M059J (cell line): ENCODE measurements at regions not wholly inside any gene's neighbourhood (a gene's known extent, or its start where the extent isn't known, plus 50 kb on each side); places are given as distances from the start of the nearest gene placed in this dataset.

Experiments used
- DNase-seq: peaks from one replicate; pipeline ENCODE4 v3.0.0-alpha.2; 2012; ENCODE audit warnings: low read depth

DNA sequence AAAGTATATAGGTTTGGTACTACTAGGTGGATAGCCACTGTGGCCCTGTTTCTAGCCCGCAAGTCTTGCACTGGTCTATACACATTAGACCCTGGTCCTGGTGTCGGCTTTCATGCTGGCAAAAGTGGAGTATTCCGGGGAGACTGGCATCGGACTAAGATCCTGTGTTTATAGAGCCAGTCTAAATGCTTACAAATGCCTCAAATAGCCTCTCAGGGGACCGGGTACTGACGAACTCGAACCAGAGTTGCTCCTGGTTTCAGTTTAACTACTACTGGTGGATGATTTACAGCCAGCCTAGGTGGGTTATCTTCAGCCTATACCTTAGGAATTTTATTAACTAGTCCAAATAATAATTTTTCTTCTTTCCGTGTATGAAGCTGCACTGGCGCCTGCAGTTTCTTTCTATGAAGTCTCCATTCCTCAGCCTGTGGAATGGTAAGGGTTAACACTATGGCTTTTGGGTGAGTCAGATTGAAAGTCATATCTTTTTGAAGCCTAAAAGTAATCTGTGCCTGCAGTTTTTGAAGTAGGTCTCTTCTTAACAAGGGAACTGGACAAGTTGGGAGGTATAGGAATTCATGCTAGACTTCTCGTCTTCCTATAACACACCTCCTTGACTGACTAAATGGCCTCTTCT, 51.3 kb downstream of the OR10H4 start:
- DNase-seq, result no peak

DNA sequence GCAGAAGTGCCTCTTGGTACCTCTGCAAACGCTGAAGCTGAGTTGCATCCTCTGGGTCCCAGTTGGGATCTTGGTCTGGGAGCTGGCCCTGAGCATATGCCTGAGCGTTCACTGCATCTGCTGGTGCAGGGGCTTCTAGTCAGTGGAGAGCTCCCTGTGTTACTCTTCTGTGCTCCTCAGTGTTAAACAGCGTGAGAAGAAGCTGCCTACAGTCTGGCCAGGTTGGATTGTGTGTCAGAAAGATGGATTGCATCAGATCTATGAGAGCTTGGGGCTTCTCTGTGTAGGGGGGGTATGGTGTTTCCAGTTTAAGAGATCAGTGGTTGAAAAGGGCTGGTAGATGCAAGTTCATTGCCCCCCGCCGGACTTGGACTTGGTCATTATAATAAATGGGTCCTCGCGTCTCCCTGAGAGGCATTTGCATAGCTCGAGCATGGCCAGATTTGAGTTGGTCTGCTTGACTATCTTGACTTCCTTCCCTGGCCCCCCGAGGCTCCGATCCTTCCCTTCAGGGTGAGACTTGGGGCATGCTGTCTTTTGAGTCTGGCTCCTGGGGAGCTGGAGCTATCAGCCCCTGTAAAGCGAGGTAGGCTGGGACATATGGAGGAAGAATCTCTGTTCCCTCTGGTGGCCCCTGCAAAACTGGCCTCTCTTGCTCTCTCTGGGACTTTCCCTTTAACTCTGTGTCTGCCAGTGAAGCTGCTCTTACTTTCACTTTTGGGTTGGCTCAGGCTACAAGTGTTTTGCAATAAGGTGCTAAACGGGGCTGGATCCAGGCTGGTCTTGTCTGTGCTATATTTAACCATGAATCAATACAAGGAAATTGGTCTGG, 52.9 kb downstream of the OR10H4 start:
- DNase-seq, result peak; percentile 52

DNA sequence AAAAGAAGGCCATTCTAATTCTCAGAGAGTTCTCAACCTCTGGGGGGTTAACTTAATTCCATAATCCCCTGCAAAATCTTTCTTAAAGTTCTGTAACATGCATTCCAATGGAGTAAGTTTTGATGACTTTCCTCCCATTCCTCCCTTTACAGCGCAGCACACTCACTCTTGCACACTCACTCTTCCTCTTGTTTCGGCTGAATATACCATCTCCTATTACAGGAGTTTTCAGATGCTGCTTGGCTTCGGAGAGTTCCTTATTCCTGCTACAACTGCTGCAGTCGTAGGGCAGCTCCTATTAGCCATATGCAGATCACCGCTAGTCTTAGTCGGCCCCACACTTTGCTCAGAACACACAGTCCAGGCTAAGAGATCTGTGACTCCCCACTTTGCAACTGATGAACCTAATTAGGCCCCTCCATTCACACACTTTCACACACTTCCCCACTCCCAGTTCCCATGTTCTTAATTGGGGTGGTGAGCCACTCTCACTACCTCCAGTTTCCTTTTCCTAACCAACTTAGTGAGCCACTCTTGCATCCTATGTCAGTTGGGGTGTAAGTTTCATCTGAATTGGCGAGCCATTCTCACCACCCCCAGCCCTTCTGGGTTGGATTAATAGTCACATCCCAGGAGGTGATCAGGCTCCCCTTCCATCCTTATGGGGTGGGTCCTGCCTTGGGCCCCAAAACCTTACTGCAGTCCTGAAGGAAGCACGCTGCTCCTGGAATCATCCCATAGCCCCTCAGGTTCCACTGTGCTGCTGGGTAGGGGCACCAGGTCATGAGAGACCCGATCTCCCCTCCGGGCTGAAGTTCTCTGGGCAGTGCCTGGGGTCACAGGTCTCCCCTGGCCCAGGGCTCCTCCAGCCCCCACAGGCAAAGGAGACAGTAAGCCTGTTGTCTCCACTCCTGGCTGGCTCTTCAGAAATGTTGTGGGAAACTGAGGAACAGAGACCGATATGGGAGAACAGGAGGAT, 53.9 kb downstream of the OR10H4 start:
- no peak for DNase-seq

DNA sequence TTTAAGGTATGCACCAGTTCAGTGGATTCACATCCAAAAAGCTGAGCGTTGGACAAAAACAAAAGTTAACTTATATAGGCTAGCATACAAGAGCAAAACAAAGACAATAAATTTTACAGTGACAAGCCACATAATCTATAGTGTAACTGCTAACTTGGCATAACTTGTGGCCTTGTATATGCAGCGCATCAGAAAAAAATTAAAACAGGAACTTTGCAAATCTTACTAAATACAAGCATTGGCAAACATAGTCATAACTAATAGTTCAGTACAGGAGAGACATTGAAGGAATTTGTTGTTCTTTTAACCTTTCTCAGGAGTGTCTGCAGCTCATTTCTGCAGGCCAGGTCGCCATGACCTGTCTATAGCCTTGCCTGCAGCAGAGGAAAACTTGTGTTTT, 54.6 kb downstream of the OR10H4 start:
- DNase-seq, result no peak

DNA sequence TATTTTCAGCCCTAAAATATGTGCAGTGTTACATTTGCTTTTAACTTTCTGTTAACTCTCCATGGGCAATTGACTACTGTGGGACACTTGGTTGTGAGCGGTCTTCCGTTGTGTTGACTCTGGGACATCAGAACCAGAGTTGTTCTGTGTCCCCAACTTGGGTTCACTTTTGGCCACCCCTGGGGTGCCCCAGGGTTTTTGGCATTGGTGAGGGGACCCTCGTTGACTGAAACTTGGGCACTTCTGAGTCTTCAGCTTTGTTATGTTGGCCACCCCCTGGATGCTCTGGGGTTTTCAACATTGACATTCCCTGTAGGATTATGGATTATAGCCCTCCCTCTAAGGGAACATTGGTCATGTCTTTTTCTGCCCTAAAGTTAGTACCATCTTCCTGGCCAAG, 57.1 kb downstream of the OR10H4 start:
- DNase-seq, result no peak

DNA sequence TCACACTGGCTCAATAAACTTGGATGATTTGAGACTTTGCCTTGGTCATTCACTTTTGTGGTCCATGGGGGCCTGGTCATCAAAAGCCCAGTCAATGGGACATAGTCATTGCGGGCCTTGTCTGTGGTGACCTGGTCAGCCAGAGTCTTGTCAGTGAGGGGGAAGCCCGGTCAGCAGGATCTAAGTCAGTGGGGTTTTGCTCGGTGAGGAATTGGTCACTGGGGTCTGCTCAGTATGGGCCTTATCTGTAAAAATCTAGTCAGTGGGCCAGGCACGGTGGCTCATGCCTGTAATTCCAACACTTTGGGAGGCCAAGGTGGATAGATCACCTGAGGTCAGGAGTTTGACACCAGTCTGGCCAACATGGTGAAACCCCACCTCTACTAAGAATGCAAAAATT, 63.7 kb upstream of the TPM4 start:
- DNase-seq, result no peak

DNA sequence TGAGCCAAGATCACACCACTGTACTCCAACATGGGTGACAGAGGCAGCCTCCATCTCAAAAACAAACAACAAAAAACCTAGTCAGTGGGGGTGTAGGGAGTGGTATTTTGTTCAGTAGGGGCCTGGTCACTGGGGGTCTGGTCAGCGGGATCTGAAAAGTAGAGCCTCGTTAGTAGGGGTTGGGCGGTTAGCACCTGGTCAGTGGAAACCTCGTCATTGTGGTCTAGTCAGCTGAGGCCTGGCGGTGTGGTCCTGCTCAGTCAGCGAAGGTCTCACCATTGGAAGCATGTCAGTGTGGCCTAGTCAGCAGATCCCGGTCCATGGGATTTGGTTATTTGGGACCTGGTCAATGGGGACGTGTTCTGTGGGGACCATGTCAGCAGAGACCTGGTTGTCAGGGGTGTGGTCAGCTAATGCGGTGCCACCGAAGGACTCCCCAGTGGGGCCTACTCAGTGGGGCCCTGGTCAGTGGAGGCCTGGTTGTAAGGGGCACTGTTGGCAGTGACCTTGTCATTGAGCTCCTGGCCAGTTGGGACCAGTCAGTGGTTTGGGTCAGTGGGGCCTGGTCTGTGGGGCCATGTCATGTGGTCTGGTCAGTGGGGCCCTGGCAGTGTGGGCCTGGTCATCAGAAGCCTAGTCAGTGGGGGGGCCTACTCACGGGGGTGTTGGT, 63.0 kb upstream of the TPM4 start:
- no peak for DNase-seq

DNA sequence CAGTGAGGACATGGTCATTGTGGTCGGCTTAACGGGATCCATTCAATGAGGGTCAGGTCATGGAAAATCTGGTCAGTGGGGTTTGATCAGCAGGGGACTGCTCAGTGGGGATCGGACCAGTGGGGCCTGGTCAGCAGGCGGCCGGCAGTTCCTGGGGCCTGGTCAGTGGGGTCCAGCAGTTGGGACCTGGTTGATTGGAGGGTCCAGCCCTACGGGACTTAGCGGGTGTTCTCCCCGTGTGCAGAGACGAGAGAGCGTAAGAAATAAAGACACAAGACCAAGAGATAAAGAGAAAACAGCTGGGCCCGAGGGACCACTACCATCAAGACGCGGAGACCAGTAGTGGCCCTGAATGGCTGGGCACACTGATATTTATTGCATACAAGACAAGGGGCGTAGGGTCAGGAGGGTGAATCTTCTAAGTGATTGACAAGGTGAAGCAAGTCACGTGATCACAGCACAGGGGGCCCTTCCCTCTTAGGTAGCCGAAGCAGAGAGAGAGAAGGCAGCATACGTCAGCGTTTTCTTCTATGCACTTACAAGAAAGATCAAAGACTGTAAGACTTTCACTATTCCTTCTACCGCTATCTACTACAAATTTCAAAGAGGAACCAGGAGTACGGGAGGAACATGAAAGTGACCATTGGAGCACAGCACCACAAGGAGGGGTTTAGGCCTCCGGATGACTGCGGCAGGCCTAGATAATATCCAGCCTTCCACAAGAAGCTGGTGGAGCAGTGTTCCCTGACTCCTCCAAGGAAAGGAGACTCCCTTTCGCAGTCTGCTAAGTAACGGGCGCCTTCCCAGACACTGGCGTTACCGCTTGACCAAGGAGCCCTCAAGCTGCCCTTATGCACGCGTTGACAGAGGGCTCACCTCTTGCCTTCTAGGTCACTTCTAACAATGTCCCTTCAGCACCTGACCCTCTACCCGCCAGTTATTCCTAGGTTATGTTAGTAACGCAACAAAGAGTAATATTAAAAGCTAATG, 62.1 kb upstream of the TPM4 start:
- DNase-seq, result no peak

DNA sequence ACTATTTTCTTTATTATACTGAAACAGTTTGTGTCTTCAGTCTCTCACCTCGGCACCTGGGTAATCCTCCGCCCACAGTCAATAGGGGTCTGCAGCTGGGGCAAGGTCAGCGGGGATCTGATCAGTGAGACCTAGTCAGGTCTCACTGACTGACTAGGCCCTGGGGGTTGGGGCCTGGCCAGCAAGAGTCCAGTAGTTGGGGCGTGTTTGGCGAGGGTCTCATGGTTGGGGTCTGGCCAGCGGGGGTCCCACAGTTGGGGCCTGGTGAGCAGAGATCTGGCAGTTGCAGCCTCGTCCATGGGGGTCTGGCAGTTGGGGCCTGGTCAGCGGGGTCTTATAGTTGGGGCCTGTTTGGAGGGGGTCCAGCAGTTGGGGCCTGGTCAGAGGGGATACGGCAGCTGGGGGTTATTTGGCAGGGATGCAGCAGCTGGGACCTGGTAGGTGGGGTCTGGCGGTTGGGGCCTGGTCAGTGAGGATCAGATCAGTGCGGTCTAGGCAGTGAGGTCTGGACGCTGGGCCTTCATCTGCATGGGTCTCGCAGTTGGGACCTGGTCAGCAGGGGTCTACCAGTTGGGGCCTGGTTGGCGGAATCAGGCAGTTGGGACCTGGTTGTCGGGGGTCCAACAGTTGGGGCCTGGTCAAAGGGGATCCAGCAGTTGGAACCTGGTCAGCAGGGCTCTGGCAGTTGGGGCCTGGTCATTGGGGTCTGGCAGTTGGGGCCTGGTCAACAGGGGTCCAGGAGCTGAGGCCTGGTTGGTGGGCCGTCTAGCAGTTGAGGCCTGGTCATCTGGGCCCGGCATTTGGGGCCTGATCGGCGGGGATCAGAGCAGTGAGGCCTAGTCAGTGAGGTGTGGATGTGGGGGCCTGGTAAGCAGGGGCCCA, 61.1 kb upstream of the TPM4 start:
- DNase-seq, result no peak

DNA sequence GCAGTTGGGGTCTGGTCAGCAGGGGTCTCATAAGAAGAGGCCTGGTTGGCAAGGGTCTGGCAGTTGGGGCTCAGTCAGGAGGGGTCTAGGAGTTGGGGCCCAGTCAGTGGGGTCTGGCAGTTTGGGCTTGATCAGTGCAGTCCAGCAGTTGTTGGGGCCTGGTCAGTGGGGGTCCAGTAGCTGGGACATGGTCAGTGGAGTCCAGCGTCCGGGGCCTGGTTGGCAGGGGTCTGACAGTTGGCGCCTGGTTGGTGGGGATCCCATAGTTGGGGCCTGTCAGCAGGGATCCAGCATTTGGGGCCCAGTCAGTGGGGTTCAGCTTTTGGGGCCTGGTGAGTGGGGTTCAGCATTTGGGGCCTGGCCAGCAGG, 60.5 kb upstream of the TPM4 start:
- DNase-seq, result no peak

DNA sequence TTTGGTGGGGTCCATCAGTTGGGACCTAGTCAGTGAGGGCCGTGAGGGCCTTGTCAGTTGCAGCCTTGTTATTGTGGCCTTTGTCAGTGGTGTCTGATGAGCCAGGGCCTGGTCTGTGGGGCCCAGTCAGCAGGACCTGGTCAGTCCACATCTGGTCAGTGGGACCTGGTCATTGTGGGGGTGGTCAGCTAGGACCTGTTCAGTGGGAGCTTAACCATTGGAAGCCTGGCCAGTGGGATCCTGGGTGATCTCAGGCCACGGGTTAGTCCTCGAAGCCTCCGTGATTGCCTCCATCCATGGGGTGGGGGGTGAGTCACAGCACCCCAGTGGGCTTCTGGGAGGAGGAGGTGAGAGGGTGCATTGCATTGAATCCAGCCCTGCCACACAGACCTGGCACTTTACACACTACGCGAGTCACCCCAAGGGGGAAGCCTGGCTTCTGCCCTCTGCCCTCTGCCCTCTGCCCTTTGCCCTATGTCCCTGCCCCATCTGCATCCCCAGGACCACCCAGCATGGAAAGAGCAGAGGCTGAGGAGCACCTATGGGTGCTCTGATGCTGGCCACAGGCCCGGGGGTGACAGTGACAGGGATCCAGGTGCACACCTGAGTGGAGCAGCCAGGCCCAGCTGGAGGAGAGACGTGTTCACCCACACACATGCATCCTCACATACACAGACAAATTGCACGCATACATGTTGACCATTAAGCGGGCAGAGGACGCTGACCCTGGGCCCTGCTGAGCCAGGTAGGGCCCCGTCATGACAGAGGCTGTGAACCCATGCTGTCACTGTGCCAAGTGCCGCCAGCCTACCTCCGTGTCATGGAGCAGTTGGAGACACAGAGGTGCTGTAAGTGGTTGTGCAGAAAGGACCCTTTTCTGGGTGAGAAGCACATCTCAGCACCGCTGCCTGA, 59.8 kb upstream of the TPM4 start:
- no peak for DNase-seq

DNA sequence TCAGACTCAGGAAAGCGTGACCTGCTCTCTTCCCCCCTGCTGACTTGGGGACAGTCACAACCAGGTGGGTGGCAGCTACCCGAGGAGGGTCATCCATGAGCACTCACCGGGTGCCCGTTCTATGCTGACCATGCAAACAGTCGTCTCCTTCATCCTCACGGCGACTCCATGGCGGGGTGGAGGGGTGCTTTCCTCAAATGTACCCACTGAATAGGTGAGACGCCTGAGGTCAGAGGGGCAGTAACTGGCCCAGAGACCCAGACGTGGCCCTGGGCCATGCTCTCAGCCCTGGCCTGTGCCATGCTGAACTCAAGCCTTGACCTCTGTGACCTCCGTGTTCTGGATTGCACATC, 59.2 kb upstream of the TPM4 start:
- no peak for DNase-seq

DNA sequence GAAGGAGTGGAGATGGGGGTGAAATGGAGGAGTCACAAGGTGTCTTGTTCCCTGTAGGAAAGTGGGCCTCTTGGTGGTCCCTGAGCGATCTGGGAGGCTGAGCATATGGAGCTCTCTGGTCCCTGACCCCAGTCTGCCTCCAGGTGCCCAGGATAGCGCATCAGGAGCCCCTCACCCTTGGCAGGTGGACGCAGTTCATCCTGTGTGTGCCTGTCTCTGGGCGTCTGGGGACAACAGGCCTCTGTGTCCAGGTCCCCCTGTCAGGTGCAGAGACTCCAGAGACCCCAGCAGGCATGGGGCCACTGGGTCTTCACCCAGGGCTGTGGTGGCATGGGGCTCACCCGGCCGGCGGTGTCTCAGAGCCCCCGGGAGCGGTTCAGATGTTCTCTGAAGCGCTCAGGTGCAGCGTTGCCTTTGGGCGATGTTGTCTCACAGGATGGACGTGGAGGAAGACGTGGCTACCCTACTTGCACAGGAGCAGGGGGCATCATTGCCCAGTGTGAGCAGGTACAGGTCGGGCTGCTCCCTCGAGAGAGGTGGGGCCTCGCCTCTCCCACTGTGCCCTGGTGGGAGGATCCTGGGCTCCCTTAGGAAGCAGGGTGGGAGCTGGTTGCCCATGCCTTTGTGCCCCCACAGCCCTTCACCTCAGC, 58.1 kb upstream of the TPM4 start:
- no peak for DNase-seq

DNA sequence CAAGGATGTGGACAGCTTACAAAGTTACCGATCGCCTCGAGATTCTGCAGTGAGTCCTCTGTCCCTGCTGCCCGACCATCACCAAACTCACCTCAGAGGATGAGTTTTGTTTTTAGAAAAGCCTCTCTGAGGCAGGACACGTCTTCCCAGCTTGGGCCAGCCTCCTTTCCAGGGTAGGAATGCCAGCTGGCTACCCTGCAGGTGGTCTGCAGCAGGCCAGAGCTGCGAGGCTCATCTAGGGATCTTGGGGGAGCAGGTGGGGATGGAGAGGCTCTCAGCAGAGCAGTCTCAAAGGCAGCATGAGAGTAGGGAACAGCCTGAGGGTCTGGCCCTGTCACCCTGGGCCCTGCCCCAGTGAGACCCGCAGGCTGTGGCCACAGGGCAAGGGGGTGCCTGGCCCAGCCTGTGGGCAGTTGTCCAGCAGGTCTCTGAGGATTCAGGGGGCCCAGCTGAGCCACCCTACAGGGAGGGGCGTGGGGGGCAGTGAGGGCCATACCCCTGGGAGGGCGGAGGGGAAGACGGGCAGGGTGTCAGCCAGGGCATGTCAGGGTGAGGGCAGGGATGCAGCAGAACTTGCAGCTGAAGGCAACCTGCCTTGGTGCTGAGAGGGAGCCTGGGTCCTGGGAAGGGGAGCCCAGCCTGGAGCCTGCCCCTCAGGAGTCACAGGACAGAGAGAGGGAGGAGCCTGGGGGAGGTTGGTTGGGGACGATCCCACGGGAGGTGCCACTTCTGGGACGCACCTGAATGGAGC, 57.3 kb upstream of the TPM4 start:
- DNase-seq, result no peak

DNA sequence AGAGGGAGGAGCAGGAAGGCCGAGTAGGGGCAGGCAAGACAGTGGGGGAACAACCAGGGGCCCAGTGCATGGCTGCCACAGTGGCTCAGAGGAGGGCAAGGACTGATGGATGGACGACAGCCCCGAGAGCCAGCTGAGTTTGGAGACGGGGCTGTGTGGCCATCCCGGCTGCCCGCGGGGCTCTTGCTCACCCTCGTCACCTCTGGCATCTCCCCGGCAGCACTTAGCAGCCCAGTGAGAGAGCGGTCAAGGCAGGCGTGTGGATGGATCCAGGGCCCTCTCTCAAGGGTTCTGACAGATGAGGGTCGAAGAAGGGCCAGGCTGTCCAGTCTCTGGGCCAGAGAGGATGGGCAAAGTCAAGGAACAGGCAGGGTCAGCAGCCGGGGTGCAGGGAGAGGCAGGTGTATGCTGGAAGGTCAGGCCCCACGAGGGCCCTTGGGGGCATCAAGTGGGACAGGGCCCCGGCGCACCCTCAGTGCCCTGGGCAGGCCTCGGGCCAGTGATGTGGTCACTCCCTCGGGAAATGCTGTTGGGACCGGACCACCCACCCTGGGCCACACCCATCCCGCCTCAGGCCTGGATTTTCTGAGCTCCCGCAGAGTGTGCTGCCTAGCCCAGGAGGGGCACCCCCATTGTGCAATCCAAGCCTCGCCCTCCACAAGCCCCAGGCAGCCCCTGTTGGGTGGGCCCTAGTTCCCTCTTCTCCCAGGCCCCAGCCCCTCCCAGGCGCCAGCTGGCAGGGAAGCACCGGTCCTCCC, 56.4 kb upstream of the TPM4 start:
- DNase-seq, result no peak

DNA sequence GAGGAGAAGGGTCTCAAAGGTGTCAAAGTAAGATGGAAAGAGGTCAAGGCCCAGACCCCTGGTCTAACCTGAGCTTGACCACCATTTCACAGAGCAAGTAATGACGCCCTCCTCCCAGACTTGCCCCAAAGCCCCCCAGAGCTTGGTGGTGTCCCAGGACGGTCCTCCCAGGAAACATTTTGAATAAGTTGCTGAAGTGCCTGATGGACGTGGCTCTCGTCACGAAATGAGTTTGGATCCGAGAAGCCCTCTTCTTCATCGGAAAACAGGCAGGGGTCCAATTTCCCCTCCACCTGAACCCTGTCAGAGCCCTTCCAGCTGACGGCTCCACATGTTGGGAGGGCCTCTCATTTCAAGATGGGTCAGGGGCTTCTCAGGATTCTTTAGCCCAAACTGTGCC, 54.5 kb upstream of the TPM4 start:
- no peak for DNase-seq

DNA sequence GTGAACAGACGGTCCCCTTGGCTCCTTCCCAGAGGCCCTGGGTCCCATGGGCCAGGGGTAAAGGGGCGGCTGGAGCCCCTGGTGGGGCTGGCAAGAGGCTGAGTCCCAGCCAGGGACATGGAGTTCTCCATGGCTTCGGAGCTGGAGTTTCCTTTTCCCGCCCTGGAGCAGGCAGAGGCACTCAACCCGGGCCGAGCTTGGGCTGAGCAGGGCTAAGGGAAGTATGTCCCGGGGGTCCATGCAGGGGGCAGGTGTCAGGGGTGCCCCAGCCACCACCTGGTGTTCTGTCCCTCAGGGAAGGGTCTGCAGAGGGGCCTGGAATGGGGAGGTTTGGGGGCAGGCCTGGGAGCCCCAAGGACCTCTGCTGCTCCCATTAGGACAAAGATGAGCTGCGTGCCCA, 54.0 kb upstream of the TPM4 start:
- no peak for DNase-seq
